Medulla oblongata (tissue), 1 donor: ENCODE measurements at regions not wholly inside any gene's neighbourhood (a gene's known extent, or its start where the extent isn't known, plus 50 kb on each side); places are given as distances from the start of the nearest gene placed in this dataset.

Source experiments
- DNase-seq: peaks from one replicate; pipeline ENCODE4 v3.0.0-alpha.2; 2015; ENCODE audit errors: extremely low spot score

DNA sequence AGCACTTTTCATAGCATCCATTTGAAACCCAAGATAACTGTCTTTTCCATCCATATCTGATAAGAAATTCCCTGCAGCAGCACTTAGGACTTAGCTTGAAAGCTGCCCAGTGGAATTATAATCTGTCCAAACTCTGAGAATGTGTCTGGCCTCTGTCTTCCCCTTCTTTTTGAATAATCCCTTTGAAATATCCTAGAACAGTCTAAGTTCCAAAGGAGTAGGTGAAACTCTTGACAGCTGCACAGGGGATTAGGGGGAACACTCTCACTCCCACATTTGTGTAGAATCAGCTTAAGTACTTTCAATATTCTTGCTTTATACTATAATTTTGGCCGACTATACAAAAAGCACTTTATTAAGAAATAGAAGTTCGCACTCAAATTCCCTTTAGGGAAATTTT lies 157.7 kb downstream of the PAPSS1 start:
- DNase-seq, result no peak

DNA sequence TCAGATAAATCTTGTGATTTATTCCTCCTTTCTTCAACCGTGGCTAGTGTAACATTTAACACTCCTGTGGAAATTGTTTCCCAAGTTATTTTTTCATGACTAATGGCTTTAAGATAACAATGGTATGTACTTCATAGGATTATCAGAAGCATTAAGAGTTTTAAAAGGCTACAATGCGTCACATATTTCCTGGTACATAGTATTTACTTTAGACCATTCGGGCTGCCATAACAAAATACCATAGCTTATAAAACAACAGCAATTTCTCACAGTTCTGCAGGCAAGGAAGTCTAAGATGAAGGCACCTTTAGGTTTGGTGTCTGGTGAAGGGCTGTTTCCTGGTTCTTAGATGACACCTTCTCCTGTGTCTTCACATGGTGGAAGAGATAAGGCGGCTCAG lies 158.6 kb downstream of the PAPSS1 start:
- no peak for DNase-seq

DNA sequence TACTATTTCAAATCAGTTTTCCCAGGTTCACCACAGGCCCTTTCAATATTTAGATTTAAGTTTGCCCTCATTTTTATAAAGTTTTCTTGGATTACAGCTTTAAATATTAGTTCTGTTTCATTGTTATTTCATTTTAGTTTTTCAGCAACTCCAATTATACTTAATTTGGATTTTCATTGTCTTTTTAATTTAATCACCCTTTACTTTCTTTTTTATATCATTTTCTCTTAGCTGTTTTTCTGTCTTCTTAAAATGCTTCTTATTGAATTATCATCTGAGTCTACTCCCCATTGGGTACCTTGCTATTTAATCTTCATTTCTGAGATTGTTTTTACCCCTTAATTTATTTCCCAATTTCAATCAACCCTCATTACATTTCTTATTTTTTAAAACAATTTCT lies 160.4 kb downstream of the PAPSS1 start:
- DNase-seq, result no peak

DNA sequence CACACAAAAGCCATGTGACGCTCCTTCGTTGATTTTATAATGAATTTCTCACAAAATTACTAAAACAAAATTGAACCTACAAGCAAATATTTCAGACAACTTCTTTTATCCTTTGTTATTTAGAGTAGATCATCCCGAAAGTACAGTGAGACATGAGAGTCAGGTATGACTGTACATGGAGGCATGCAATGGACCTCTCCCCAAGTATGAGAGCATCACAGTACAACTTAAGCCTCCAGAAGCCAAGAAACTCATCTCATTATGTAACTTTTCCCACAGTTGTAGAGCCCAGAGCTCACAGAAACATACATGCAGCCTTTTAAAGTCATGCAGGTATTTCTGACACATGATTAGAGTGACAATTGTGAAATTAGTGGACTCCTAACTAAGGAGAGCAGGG lies 167.7 kb downstream of the PAPSS1 start:
- no peak for DNase-seq

DNA sequence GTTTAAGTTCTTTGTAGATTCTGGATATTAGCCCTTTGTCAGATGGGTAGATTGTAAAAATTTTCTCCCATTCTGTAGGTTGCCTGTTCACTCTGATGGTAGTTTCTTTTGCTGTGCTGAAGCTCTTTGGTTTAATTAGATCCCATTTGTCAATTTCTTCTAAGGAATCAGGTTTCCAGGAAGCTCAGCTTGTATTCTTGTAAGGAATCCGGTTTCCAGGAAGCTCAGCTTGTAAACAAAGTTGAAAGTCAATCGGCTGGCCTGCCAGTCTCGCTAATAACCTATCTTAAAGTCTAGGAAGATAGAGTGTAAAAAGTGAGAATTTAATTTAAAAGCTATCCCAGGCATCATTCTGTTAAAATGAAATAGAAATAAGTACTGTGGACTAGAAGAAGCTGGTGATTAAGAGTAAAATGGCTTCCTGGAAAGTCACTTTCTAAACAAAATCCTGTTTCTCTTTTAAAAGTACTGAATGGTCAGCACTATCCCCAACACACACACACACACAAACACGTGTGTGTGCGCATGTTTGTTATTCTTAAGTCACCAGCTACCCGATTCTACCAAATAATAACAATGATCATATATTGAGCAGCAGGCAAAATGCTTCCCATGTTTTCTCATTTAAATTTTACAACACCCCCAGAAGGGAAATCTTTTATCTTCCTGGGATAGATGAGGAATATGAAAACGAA lies 171.7 kb downstream of the PAPSS1 start:
- no peak for DNase-seq

DNA sequence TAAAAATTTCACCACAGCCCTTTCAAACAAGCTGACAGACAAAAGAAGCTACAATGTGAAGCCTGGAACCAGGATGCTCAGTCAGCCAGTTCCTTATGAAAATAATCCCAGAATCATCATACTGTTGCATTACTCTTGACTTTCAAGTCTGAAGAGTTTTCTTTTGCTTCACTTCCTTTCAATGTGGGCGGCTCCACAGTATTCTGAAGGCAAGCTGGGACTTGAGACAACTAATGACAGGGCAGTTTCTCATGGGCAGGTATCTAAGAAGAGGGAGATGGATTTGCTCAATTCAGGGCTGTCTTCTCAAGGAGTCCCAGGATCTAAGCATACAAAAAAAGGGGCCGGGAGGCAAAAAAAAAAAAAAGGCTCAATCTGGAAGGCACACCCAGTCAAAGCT lies 173.4 kb downstream of the PAPSS1 start:
- no peak for DNase-seq

DNA sequence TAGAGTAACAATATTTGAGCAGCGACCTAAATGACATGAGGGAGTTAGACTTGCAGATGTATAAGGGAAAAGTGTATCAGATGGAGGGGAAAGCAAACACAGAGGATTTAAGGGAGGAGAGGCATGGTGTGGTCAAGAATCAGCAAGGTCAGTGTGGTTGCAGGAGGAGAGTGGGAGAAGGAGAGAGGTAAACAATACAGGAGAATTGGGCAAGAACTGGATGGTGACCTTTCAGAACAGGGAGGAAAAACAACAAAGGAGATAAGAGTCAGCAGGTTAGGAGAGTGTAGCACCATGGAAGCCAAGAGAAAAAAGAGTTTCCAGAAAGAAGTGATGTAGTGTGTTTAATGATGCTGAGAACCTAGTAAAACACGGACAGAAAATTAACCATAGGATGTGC lies 178.5 kb downstream of the PAPSS1 start:
- DNase-seq, result no peak

DNA sequence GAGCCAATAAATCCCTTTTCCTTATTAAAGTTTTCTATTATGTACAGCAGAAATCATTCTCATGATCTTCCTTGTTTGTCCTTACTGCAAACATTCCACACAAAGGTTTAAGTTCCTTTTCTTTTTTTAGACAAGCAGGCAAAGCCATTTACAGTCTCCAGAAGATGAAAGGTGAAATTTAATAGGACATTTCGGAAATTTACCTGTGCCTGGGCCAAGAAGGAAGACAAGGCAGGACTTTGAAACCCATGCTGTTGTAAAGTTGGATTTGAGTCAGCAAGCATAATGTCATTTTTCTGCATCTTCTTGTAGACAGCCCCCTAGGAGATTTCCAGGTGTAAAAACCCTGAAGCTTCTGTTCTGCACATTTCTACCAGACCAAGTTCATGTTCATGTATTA lies 188.1 kb downstream of the PAPSS1 start:
- no peak for DNase-seq

DNA sequence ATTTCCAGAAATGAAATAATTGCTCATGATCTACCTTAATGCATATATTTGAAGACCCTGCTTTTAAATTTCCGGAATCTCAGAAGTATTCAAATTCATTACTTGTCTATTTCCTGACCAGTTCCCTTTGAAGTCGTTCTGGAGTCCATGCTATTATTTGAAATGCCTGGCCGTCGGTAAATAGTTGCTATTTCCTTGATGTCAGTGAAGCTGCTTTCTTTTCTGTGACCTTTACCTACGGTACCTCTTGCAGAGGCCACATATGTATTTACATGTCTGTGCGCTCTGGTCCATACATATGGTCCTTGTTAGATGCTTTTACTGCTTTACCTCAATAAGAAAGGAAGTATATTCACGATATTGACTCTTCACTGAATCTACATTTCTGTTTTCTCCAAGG lies 199.7 kb downstream of the PAPSS1 start:
- DNase-seq, result no peak

DNA sequence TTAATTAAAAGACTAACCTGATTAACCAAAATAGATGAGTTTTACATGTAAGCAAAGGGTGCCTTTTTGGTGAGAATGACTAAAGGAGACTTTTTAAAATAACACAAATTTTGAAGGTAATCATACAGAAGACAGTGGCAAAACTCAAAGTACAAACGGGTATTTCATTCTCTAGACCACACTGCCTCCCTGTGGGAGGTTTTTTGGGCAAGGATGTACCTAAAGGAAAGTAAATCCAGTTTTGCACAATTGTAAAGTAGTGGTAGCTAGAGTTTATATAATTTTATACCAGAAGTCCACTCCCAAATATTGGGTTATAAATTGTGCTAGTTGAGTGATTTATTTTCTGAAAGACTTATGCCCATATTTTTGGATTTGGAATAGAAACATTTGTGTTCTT lies 201.0 kb downstream of the PAPSS1 start:
- DNase-seq, result peak; percentile 48

DNA sequence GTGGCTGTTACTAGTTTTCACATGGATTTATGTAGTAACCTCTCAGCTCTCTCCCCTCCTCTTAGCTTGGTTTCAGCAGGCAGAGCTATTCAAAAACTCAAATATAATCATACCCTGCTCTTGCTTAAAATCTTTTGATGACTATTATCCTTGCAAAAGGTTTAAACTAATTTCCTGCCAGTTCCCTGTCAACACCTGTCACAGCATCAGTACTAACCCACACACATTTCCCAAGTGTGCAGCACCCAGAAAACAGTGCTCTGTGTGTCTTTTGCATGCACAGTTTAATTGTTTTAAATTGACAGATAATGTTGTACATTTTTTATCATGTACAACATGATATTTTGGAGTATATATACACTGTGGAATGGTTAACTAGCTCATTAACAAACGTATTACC lies 202.0 kb downstream of the PAPSS1 start:
- DNase-seq, result no peak

DNA sequence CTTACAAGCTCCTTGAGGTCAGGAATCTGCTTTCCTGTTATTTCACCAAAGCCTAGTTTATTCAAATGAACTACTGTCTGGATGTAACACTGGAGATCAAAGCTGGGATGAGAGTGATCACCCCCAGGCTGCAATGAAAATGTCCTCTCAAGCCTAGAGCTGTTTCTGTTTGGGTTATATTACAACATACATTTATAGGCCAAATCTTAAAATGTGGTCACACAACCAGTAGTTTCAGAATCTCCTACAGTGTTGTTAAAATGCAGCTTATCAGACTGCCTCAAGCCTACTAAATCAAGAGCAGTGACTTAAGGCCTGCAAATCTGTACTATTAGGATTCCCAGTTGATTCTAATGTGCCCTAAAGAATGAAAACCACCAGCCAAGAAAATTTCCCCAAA lies 207.5 kb downstream of the PAPSS1 start:
- DNase-seq, result no peak

DNA sequence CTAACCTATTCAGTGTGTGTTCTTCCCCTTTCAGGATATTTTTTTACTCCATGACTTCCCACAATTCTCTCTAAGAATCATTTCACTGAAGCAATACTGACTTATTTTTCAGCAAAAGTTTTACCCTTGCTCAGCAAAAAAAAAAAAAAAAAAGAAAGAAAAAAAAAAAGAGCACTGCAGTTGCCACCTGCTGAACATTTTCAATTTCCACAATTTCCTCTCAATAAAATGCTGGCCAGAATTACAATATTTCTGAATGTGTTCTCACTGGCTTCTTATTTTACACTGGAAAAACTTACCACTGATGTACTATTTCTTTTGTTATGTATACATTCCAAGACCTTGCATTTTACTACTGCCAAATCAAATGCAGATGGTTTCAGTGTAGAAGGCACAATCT lies 210.4 kb downstream of the PAPSS1 start:
- no peak for DNase-seq

DNA sequence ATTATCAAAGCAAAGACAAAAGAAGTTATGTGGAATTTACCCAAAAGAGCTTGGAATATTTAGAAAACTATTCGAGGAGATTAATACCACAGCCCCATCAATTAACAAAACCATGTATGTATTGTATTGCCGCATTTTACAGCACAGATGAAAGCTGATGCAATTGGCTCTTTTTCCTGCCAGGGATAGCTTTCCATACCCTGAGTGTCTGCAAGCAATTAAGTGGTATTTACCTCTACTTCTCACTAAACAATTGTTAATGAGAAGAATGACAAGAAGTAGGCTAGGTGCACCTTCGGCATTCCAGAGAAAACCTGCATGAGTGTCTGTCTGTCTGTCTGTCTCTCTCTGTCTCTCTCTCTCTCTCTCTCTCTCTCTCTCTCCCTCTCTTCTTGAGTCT lies 219.5 kb downstream of the PAPSS1 start:
- DNase-seq, result no peak

DNA sequence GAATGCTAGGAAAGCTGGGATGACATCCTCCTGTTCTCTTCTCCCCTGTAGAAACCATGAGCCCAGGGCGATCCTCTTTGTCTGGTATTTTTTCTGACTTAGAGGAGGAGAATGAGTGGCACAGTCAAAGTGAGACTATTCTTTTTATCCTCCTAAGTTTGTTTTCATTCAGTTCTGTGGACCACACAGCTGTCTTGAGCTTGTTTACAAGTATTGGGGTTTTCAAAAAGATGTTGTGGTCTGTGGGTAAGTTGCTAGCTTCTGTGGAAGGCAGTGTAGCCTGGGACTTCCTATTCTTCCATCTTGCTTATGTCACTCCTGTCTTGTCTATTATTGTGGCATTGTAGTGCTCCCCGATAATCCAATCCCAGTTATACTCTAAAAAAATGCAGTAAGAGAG lies 223.0 kb downstream of the PAPSS1 start:
- DNase-seq, result no peak

DNA sequence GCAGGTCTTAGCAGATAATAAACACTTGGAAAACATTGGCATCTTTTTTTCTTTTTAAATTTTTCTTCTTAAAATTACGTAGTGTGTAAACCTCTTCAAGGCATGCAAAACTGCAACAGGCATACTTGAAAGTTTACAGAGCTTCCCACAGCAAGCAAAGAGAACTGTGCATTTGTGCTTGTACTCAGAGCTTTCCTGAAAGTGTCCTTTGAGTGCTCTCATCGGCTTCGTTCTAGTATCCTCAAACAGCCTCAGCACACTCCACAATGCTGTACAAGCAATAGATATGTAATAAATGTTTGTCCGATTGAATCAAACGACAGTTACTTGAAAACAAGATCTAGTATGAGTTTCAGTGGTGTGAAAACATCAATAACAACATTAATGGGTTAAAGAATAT lies 227.5 kb downstream of the PAPSS1 start:
- DNase-seq, result no peak

DNA sequence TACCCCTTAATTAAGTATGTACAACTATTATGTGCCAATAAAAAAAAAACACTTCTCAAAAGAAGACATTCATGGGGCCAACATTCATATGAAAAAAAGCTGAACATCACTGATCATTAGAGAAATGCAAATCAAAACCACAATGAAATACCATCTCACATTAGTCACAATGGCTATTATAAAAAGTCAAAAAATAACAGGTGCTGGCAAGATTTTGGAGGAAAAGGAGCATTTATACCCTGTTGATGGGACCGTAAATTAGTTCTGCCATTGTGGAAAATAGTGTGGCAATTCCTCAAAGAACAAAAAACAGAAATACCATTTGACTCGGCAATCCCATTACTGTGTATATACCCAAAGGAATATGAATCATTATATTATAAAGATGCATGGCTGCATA lies 229.9 kb downstream of the PAPSS1 start:
- no peak for DNase-seq

DNA sequence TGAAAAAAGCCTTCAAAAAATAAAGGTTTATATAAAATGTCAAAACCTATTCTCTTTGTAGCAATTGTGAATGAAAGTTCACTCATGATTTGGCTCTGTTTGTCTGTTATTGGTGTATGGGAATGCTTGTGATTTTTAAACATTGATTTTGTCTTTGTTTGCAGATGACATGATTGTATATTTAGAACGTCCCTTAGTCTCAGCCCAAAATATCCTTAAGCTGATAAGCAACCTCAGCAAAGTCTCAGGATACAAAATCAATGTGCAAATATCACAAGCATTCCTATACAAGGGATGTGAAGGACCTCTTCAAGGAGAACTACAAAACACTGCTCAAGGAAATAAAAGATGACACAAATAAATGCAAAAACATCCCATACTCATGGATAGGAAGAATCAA lies 236.4 kb downstream of the PAPSS1 start:
- DNase-seq, result peak; percentile 12

DNA sequence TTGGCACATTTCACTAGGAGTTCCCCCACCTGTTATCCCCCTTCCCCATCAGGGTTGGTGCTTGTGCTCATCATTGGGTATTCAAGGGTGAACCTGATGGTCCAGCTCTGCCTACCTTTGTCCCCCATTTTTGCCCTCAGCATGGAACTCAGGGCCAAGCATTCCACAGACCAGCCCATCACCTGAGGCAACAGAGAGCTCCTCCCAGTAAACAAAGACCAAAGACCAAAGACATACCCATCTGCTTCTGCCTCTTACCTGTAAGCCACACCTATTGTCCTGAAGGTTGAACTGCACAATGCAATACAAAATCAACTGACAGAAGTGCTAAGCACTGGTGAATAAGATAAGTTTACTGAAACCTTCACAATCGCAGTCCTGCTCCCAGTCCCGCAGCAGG lies 237.5 kb downstream of the PAPSS1 start:
- no peak for DNase-seq

DNA sequence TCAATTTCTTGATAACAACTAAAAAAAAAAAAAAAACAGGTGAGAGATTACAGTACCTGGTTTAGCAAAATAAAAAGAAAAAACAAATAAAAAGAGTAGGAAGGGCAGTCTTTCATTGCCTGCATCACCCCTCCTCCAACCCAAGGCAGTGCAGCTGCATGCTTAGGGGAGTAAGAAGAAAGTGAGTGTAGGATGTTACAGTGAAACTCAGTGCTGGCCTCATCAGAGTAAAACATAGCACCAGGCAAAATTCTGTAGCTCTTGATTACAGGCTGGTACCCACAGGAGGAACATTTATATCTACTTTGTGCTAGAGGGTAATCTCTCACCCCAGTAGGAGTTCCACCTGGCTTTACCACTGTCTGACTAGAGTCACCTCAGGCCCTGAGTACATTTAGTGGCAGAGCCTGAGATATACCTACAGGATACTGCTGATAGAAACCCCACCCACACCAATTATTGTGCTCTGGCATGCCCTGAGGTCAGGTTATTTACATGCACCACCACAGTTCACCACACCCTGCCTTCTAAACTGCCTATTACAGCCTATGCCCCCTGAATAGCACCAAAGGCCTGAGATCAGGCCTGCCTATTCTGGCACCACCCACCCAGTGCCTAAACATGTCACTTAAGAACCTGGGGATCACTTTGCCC lies 241.6 kb downstream of the PAPSS1 start:
- no peak for DNase-seq

DNA sequence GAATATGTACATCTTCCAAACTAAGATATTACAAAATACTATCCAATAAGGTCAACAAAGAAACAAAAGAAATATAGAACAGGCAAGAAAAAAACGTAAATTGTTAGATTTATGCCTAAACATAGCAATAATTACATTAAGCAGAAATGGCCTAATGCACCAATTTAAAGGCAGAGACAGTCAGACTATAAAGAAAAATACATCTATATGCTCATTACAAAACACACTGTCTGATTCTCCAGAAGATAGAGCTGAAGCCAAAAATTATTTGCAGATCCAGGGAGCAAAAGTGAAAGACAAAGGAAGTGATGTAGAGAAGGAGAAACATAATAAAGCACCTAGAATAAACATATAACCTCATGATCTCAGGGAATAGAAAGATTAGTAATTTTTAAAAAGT lies 246.9 kb downstream of the PAPSS1 start:
- DNase-seq, result no peak

DNA sequence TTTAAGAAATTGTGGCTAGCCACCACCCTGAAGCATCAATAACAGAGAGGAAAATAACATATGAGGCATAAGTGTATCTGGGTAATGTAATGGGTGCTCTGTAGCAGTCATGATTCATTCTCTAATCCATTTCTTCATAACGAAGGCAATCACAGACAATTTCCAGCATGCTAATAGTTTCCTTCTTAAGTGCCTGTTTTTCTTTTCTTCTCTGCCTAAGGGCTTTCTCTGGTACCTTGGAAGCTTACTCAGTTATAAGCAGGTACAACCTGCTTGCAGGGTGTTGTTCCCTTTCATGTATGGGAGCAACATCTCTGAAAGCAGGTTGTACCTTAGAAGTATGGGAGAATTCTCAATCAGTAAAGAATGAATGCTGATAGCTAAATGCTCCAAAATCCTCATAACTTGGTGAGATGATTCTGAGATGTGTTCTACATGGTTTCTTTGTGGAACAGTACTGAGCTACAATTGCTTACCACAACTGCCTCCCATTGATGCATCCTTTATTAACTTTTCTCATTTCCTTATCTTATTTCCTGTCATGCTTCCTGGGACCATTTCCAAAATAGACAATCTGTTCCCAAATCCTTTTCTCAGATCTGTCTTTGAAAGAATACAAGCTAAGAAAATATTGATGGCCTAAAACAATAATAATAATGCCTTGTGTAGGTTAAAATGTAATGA lies 247.6 kb downstream of the PAPSS1 start:
- DNase-seq, result no peak

DNA sequence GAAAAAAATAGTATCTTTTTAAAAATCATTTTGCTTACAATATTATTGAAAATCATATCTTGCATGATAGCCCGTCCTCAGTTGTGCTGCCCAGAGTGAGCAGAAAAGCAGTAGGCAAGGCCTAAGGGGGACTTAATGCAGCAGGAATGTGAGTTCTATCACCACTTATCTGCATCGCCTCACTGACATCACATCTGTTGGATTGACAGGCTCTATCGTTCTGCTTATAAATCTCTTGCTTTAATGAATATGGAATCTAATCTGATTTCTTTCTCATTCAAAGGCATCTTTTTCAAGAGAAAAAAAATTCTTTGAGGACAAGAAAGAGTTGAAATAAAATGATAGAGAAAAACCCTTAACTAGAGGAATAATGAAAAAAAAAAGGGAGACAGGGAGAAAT lies 249.9 kb downstream of the PAPSS1 start:
- DNase-seq, result no peak
